GM19035 (cell line): ENCODE measurements at regions not wholly inside any gene's neighbourhood (a gene's known extent, or its start where the extent isn't known, plus 50 kb on each side); places are given as distances from the start of the nearest gene placed in this dataset.
"Not testable (repeated sequence)": the region's sequence is repeated elsewhere in the genome, so short reads cannot be mapped to it uniquely, and the experiment has no call there.

Experiments
- ATAC-seq: cut with Tn5 transposase; IDR thresholded peaks from one replicate; pipeline ENCODE4 v1.9.1; 2021; ENCODE audit not compliant: unreplicated experiment

DNA sequence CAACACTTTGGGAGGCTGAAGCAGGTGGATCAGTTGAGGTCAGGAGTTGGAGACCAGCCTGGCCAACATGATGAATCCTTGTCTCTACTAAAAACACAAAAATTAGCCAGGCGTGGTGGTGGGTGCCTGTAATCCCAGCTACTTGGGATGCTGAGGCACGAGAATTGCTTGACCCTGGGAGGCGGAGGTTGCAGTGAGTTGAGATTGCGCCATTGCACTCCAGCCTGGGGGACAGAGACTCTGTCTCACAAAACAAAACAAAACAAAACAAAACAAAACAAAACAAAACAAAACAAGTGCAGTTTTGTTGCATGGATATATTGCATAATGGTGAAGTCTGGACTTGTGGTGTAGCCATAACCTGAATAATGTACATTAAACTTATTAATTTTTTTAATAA is 133.6 kb upstream of the ZNF217 start:
- ATAC-seq = not testable (repeated sequence)

DNA sequence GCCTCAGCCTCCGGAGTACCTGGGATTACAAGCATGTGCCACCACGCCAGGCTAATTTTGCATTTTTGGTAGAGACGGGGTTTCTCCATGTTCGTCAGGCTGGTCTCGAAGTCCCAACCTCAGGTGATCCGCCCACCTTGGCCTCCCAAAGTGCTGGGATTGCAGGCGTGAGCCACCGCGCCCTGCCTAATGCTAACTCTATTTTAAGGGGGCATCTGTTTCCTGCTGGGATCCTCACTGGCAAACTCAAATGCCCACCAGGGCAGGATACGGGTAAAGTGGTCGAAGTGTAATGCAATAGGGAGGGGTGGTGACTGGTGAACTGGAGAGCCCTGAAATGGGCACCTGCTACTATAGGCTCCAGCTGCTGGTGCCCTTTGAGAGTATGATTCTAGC is 131.9 kb upstream of the ZNF217 start:
- ATAC-seq = no peak

DNA sequence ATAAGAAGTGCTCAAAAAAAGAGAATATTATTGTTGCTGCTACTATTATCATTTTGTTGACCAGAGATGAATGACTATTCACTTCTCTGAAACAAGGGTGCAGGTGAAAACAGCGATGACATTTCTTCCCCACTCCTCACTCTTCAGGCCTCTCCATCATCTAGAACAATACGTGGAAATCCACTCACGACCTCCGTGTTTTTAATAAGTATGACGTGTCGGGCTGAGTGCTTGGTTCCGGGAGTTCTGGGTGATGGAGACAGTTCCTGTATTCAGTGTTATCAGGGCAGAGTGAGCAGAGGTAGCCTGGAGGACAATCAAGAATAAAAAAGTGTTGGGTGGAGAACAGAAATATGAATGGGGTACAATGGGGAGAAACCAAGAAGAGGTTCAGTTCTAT is 130.0 kb upstream of the ZNF217 start:
- ATAC-seq = no peak

DNA sequence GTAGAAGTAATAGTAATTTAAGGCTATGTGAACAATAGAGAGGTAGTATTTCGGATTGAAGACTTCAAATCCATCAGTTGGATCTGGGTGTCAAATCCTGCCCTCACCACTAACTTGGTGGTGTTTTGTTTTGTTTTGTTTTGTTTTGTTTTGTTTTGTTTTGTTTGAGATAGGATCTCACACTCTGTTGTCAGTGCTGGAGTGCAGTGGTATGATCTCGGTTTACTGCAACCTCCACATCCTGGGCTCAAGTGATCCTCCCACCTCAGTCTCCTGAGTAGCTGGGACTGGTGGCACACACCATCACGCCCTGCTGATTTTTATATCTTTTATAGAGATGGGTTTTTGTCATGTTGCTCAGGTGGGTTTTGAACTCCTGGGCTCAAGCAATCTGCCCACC is 129.4 kb upstream of the ZNF217 start:
- ATAC-seq = no peak

DNA sequence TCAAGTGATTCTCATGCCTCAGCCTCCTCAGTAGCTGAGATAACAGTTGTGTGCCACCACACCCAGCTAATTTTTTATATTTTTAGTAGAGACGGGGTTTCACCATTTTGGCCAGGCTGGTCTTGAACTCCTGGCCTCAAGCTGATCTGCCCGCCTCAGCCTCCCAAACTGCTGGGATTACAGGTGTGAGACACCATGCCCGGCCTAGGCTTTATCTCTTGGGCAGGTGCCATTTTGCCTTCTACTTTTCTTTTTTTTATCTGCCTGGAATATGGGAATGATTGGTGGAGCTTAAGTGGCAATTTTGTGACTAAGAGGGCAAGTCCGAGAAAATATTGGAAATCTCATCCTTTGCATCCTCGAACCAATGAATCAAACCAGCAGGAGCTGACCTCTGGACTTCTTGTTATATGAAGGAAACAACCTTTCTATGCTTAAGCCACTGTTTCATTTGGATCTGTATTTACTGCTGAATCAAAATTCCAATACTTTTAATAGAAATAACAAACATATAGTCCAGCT is 128.9 kb upstream of the ZNF217 start:
- no peak for ATAC-seq

DNA sequence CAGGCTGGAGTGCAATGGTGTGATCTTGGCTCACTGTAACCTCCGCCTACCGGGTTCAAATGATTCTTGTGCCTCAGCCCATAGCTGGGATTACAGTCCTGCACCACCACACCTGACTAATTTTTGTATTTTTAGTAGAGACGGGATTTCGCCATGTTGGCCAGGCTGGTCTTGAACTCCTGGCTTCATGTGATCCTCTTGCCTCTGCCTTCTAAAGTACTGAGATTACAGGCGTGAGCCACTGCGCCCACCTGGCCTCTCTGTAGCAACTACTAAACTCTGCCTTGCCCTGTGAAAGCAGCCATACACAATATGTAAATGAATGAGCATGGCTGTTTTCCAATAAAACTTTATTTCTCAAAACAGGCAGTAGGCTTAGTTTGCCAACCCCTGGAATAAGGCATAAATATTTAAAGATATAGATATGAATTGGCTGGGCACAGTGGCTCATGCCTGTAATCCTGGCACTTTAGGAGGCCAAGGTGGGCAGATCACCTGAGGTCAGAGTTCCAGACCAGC is 127.9 kb upstream of the ZNF217 start:
- ATAC-seq = not testable (repeated sequence)

DNA sequence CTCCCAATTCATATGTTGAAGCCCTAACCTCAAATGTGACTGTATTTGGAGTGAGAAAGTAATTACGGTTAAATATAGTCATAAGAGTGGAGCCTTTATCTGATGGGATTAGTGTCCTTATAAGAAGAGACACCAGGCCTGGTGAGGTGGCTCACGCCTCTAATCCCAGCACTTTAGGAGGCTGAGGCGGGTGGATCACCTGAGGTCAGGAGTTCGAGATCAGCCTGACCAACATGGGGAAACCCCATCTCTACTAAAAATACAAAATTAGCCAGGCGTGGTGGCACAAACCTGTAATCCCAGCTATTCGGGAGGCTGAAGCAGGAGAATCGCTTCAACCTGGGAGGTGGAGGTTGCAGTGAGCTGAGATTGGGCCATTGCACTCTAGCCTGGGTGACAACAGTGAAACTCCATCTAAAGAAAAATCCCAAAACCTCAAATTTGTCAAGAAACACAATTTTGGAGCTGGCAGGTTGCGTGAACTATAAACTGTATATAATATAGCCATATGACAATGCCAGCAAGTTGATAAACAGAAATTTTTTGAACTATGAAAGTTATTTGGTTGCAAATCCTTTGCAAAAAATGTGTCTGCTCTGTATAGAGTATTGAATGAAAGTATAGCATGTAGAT is 125.6 kb upstream of the ZNF217 start:
- ATAC-seq = not testable (repeated sequence)

DNA sequence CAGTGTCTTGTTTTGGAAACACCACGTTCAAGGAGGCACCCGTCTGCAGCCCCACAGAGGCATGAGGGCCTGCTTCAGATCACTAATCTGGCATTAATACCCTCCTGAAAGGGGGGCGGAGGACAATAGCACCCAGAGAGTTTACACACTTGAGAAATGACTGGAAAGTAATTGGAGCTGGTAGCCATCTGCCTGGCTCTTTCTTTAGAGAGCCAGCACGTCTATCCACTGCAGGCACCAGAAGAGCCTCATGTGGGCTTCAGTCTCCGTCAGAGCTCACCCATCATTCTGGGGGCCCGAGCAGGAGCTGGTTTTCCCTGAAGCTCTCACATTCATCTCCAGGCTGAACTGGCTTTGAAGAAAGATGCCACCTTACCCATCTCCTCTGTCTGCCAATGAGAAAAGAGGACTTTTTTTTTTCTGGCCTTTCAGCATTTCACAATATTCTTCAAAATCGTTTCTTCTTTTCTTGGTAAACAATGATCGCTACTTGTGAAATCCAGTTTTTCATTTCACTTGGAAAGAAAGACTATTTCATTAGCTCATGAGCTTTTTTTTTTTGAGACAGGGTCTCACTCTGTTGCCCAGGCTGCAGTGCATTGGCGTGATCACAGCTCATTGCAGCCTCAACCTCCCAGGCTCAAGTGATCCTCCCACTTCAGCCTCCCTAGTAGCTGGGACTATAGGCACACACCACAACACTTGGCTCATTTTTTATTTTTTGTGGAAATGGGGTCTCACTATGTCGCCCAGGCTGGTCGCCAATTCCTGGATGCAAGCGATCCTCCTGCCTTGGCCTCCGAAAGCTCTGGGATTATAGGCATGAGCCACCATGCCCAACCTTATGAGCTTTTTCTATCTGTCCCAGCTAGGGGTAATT is 124.7 kb upstream of the ZNF217 start:
- ATAC-seq = no peak

DNA sequence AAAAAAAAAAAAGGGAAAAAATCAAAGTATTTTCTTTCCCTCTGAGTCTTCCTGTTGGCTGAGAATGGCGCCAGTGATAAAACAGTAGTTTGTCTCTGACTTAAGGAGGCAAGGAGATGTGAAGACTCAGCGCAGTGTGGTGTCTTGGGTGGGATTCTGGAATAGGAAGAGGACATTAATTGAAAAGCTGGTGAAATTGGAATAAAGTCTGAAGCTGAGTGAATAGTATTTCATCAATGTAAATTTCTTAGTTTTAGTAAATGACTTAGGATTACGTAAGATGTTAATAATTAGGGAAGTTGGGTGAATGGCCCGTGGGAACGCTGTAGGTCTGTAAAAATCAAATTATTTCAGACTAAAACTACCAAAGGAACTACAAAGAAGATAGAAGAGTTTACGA is 122.8 kb upstream of the ZNF217 start:
- ATAC-seq = no peak

DNA sequence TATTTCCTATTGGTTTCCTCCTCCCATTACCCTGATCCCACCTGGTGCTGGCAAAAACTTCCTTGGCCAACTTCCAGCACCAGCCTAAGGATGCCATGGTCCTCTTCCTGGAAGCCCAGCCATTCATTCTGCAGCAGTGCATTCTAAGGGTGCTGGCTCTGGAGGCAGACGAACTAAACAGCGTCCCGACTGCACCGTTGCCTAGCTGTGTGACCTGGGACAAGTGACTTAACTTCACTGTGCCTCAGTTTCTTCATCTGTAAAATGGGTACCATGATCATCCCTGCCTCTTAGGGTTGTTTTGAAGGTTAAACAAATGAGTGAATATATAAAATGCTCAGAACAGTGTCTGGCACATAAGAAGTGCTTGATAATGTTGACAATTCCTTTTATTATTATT is 120.9 kb upstream of the ZNF217 start:
- no peak for ATAC-seq

DNA sequence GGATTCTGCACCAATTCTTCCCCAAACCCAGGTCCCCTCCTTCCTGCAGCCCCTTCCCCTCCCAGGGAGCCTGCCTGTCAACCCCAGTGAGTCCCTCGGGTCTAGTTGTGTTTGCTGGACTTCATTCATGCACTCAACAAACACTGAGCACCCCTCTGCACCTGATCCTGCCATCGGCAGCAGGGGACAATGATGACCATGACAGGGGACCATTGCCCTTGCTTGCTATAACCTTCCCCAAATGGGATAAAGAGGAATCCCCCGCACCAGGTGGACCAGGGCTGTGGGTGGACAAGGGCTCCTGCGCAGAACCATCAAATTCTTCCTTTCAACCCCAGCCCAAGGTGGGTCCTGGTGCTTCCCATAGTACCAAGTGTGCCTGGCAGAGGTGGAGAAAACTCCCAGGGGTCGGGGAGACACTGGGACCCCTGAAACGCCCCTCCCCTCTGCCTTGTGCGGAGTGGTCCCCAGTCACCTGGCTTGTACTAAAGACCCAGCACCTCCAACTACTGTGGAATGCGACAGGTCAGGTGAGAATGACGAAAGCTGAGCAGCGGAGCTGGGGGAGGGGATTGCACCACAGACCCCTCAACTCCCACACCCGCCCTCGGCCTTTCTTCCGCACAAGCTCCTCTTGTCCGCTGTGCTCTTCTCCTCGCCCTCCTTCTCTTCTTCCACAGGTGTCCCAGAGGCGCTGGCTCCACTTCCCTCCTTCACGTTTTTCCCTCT is 119.9 kb upstream of the ZNF217 start:
- ATAC-seq = no peak

DNA sequence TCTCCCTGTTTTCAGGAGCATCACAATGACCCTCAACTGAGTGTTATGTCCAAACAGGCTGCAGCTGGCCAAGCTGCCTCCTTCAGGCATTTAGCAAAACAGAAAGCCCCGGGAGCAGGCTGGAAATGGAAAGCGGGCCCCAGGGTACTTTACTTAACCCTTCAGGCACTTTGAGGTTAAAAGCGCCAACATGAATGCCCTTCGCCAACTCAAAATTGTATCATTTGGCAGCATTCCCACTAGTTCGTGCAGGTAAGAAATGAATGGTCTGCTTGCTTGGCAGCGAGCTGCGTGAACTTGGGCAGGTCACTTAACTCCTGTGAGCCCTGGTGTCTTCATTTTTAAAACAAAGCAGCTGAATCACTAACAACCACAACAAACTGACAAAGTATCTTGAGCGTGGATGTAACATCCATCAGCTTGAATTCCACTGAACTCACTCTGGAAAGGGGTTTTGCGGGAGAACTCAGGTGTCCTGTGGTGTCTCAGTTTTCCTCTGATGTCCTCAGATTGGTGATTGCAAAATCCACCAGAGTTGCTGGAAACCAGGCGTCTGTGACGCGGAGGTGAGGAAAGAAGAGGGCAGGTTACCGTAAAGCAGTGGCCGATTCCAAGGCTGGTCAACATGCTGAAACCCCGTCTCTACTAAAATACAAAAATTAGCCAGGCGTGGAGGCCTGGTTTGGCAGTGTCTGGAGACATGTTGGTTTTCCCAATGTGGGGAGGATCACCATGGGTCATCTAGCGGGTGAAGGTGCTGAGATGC is 118.8 kb upstream of the ZNF217 start:
- no peak for ATAC-seq

DNA sequence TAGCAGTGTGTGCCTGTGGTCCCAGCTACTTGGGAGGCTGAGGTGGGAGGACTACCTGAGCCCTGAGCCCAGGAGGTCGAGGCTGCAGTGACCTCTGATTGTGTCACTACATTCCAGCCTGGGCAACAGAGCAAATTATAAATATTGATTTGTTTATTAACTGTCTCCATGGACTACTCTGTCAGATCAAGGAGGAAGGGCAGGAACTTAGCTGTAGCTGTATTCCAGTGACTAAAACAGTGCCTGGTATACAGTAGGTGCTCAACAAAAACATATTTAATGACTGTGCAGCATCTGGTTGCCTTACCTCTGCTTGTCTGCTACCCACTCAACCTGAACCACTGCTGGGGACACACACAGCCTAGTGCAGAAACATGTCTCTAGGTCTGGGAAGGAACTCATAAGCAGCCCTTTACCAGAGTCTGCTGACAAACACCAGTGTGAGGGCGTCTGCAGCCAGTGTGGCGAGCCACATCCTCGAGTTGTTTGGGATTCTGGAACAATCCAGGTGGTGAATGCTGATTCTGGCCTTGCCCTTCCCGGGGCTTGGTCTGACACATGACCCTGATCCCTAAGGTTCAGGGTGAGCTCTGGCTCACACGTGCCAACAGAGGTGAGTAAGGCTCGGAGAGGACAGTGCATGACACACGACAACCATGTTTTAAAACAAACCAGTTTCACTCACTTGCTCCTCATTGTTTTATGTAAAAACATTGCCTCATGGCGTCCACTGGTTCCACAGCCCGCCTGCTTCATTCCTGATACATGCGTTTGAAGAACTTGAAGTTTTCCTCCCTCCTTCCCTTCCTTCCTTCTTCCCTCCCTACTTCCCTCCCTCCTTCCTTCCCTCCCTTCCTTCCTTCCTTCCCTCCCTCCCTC is 117.9 kb upstream of the ZNF217 start:
- ATAC-seq = no peak

DNA sequence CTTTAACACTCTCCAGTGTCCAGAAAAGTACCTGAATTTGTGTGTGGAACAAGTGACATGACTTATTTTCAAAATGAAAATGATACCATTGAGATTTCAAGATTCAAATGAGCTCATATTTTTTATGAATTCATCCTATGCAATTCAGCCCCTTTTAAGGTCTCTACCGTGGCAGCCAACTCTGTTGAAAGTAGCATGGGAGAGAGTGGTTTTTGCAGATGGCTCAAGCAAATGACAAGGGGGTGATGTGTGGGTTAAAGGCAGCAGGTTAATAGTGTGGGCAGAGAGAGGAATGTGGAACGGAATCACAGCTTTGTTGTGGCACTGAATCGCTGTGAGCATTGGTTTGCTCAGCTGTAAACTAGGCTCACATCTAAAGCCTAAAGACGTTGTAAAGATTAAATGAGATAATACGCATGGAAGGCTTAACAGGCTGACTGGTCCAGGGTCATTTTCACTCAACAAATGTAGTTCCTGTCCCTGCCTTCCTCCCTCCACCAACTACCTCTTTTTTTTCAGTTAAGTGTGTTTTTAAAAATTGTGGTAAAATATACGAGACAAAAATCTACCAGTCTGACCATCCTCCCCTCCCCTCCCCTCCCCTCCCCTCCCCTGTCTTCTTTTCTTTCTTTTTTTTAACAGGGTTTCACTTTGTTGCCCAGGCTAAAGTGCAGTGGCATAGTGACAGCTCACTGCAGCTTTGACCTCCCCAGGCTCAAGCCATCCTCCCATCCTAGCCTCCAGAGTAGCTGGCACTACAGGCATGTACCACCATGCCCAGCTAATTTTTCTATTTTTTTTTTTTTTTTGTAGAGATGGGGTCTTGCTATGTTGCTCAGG is 114.7 kb upstream of the ZNF217 start:
- peak; percentile 52 for ATAC-seq

DNA sequence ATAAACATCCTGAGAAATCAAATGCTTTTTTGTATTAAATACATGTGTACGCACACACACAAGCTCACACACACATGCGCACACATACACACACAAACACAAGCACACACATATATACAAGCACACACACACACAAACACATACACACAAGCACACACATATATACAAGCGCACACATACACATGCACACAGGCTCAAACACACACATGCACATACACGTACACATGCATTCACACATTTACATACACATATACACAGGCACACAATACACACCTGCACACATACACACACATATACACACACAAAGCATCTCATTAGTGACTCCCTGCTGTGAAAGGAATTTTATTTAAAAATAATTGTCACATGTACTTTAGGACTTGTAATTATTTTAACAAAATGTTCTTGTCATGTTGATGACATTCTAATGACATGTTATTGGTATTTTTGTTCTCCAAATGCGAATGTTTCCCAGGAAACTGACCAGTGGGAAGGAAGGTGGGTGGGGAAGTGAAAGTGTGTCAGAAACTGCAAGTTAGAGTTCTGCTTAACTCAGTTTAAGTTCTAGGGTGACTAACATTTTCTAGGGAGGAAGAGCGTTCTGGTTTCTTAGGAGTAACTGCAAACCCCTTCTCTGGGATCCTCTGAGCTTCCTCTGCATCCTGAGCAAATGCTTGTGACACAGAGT is 113.9 kb upstream of the ZNF217 start:
- ATAC-seq = peak; percentile 39

DNA sequence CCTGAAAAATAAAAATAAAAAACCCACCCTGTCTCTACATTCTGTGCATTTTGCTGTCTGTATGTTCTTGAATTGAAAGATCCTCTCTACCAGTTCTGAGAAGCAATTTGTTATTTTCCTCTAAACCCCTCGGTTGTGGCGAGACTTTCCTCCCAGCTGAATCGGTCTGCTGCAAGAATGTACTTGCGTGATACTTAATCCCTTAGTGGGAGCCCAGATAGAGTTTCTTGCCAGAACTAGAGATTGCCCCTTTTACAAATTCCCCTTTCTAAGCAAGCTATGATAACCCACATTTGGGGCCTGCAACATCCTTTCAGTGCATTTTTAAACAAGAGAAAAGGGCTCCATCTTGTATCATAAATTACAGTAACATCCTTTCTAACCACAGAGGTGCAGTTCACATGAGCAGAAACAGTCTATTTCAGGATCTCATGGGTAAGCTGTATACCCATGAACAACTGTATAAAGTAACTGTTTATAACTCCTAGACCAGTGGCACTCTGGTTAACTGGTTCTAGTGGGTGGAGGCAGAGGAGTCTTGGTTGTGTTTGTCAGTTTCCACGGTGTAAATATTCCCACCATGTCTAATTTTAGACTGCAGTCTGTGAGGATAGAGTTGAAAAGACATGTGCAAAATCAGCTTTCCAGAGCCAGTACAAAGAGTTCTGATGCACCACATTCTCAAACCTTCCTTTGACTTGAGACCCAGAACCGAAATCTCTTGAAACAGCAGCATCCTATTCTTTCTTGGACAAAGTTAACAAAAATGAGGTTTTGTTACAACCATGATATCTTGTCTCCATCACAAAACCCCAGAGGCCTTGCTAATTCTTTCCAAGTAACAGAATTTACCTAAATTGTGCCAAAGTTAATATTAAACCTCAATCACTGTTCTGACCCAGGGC is 113.1 kb upstream of the ZNF217 start:
- ATAC-seq = peak; percentile 52

DNA sequence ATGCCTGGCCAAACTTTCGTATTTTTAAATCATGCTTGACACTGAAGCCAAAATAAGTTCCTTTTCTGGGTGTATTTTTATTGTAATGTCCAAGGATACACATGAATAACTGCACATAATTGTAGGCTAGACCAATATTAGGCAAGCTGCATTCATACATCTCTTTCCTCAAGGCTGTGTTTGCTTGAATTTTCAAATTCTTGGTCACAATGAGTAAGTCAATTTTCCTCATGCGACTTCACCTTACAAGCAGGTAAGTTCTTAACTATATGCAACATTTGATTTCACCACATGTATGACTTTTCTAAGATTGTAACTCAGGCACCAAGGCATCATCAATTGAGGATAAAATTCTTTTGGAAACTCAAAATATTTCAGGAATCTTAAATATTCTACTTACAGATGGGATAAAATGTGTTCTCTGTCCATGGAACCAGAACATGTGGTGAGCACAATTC is 112.4 kb upstream of the ZNF217 start:
- no peak for ATAC-seq
